ENCODE measurements at regions not wholly inside any gene's neighbourhood (a gene's known extent, or its start where the extent isn't known, plus 50 kb on each side); places are given as distances from the start of the nearest gene placed in this dataset.

DNA sequence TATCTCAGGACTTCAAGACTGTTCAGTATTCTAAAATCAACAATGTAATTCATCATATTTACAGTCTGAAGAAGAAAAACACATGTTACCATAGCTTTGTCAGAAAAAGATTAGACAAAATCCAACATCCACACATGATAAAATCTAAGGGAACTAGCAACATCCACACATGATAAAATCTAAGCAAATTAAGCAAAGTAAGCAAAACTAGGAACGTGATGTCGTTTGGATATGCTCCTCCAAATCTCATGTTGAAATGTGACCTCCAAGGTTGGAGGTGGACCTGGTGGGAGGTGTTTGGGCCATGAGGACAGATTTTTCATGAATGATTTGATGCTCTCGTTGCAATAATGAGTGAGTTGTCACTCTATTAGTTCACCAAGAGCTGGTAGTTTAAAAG is 717.3 kb upstream of the HS6ST1 start:
- TF ChIP-seq, protein P1, sequence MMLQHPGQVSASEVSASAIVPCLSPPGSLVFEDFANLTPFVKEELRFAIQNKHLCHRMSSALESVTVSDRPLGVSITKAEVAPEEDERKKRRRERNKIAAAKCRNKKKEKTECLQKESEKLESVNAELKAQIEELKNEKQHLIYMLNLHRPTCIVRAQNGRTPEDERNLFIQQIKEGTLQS (IDR thresholded peaks at IDR 0.05), result no peak
- TF ChIP-seq, protein P2, sequence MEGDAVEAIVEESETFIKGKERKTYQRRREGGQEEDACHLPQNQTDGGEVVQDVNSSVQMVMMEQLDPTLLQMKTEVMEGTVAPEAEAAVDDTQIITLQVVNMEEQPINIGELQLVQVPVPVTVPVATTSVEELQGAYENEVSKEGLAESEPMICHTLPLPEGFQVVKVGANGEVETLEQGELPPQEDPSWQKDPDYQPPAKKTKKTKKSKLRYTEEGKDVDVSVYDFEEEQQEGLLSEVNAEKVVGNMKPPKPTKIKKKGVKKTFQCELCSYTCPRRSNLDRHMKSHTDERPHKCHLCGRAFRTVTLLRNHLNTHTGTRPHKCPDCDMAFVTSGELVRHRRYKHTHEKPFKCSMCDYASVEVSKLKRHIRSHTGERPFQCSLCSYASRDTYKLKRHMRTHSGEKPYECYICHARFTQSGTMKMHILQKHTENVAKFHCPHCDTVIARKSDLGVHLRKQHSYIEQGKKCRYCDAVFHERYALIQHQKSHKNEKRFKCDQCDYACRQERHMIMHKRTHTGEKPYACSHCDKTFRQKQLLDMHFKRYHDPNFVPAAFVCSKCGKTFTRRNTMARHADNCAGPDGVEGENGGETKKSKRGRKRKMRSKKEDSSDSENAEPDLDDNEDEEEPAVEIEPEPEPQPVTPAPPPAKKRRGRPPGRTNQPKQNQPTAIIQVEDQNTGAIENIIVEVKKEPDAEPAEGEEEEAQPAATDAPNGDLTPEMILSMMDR (IDR thresholded peaks at IDR 0.05; ENCODE audit: low read depth, low read length, missing input control), result no peak
- TF ChIP-seq JUND (IDR thresholded peaks at IDR 0.05) (no peak), GABPA (IDR thresholded peaks at IDR 0.05 in 1 of 2, conservative IDR thresholded peaks at IDR 0.05 in 1 of 2) (no peak), RAD21 (IDR thresholded peaks at IDR 0.05) (no peak)

Data from liver (tissue), 3 donors.